Heart left ventricle (tissue), 13 donors: ENCODE measurements at regions not wholly inside any gene's neighbourhood (a gene's known extent, or its start where the extent isn't known, plus 50 kb on each side); places are given as distances from the start of the nearest gene placed in this dataset.
"Not testable (repeated sequence)": the region's sequence is repeated elsewhere in the genome, so short reads cannot be mapped to it uniquely, and the experiment has no call there.

Source experiments
- POLR2A ChIP-seq, 2 donors: fragments of 450-650 bp; IDR thresholded peaks; one replicate each; pipeline ENCODE4 v1.6.1; 2017; ENCODE audit warnings: antibody characterized with exemption in 2 of 2, mild to moderate bottlenecking in 2 of 2, moderate library complexity in 2 of 2
- TF ChIP-seq, protein P1 (sequence below), 12 donors: fragments of 200-600 bp; sonication (generic) in 4 of 12; IDR thresholded peaks; one replicate each; pipeline versions ENCODE4 v1.5.0 to v1.8.0; 2018 to 2022; ENCODE audit warnings: antibody characterized with exemption in 12 of 12, mild to moderate bottlenecking in 5 of 12
- donor health status: ischemic (EF 13 %, LVEDD 7.1; RV severe dilation, severe dysfunction).
- donor health status: DM: no; HTN: yes; CAD: no.
- donor health status: DM: no; HTN: no; CAD: no.
- donor health status: ischemic (EF 25% LVEDD 6.9; RV normal size, moderate dysfunction).
- donor health status: ischemic (EF 25% LVEDD 5.7; RV mildly dilated, moderate dysfunction).
- donor health status: ischemic (EF 35%, LVEDD 5.7; RV mildly dilated, moderate dysfunction).
- donor health status: nonischemic (EF 11% LVEDD 7.7; RV severe dilation, severe dysfunction).
- donor health status: DM: yes; HTN: yes; CAD: no.
- donor health status: PGD.
- donor health status: ischemic (EF 29% LVEDD 5.4; RV normal size, mild dysfunction).
- donor health status: nonischemic (EF 23%, LVEDD 6.1; RV moderate dilation, normal function).

DNA sequence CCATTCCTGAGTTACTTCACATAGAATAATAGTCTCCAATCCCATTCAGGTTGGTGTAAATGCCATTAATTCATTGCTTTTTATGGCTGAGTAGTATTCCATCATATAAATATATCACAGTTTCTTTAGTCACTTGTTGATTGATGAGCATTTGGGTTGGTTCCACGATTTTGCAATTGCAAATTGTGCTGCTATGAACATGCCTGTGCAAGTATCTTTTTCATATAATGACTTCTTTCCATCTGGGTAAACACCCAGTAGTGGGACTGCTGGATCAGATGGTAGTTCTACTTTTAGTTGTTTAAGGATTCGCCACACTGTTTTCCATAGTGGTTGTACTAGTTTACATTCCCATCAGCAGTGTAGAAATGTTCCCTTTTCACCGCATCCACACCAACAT is 107.0 kb downstream of the CDC7 start:
- TF ChIP-seq, protein P1, sequence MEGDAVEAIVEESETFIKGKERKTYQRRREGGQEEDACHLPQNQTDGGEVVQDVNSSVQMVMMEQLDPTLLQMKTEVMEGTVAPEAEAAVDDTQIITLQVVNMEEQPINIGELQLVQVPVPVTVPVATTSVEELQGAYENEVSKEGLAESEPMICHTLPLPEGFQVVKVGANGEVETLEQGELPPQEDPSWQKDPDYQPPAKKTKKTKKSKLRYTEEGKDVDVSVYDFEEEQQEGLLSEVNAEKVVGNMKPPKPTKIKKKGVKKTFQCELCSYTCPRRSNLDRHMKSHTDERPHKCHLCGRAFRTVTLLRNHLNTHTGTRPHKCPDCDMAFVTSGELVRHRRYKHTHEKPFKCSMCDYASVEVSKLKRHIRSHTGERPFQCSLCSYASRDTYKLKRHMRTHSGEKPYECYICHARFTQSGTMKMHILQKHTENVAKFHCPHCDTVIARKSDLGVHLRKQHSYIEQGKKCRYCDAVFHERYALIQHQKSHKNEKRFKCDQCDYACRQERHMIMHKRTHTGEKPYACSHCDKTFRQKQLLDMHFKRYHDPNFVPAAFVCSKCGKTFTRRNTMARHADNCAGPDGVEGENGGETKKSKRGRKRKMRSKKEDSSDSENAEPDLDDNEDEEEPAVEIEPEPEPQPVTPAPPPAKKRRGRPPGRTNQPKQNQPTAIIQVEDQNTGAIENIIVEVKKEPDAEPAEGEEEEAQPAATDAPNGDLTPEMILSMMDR (IDR thresholded peaks at IDR 0.05), result not testable (repeated sequence)
- TF ChIP-seq POLR2A (IDR thresholded peaks at IDR 0.05), result not testable (repeated sequence)
